ENCODE measurements at regions not wholly inside any gene's neighbourhood (a gene's known extent, or its start where the extent isn't known, plus 50 kb on each side); places are given as distances from the start of the nearest gene placed in this dataset.

GRCh38 chr3:194880940-194881925 is 195.6 kb downstream of the FAM43A start (continued):
- TF ChIP-seq ZNF280B (CRISPR knock-in tag; IDR thresholded peaks at IDR 0.05; ENCODE audit: borderline replicate concordance) (no peak), ZNF142 (CRISPR knock-in tag; IDR thresholded peaks at IDR 0.05) (no peak), PLSCR1 (CRISPR knock-in tag; IDR thresholded peaks at IDR 0.05; ENCODE audit: borderline replicate concordance) (no peak), ZNF274 (CRISPR knock-in tag; IDR thresholded peaks at IDR 0.05) (no peak), ZNF207 (IDR thresholded peaks at IDR 0.05; ENCODE audit: borderline replicate concordance) (no peak), PAWR (CRISPR knock-in tag; IDR thresholded peaks at IDR 0.05; ENCODE audit: borderline replicate concordance) (no peak), ZNF225 (CRISPR knock-in tag; IDR thresholded peaks at IDR 0.05) (no peak), NRL (CRISPR knock-in tag; IDR thresholded peaks at IDR 0.05; ENCODE audit: borderline replicate concordance) (no peak)
